ENCODE measurements at regions not wholly inside any gene's neighbourhood (a gene's known extent, or its start where the extent isn't known, plus 50 kb on each side); places are given as distances from the start of the nearest gene placed in this dataset.

GRCh38 chr6:91634791-91635190, 1047.9 kb upstream of the MAP3K7 start:
- peaks cover 16% of the 10 kb centered on the region for H3K4me1 Mint-ChIP-seq
- H3K9me3 Mint-ChIP-seq: peaks cover 7% of the 10 kb centered on the region
- no peaks in the 10 kb centered on the region for H3K27me3 Mint-ChIP-seq (ENCODE audit: low read depth)
- H3K36me3 Mint-ChIP-seq (ENCODE audit: low read depth): no peaks in the 10 kb centered on the region
- H3K4me3 Mint-ChIP-seq: no peak overlapping the region
- H3K27ac Mint-ChIP-seq: peak overlapping the region in 2 of 3 experiments; percentile 71 to 86
- no peak for TF ChIP-seq CTCF (IDR thresholded peaks at IDR 0.05; ENCODE audit: unreplicated experiment in 3 of 3)

- Mint-ChIP-seq H3K9me3 (peaks cover 7% of the 10 kb centered on the region), H3K4me3 (peak overlapping the region in 2 of 3 experiments; percentile 2 to 8), H3K36me3 (ENCODE audit: low read depth) (no peaks in the 10 kb centered on the region), H3K27me3 (ENCODE audit: low read depth) (no peaks in the 10 kb centered on the region), H3K4me1 (peaks cover 16% of the 10 kb centered on the region), H3K27ac (peak overlapping the region; percentile 71 to 86 (median 71))
- TF ChIP-seq CTCF (IDR thresholded peaks at IDR 0.05; ENCODE audit: unreplicated experiment in 3 of 3): no peak
Observed at GRCh38 chr6:91633374-91634111, 1046.7 kb upstream of the MAP3K7 start.

- H3K9me3 Mint-ChIP-seq: peaks cover 5% of the 10 kb centered on the region
- no peak overlapping the region for H3K4me3 Mint-ChIP-seq
- TF ChIP-seq CTCF (IDR thresholded peaks at IDR 0.05; ENCODE audit: unreplicated experiment in 3 of 3): no peak
- no peak overlapping the region for H3K27ac Mint-ChIP-seq
- H3K4me1 Mint-ChIP-seq: peaks cover 16% of the 10 kb centered on the region
- no peaks in the 10 kb centered on the region for H3K36me3 Mint-ChIP-seq (ENCODE audit: low read depth)
- H3K27me3 Mint-ChIP-seq (ENCODE audit: low read depth): no peaks in the 10 kb centered on the region
Observed at GRCh38 chr6:91632308-91632707, 1045.4 kb upstream of the MAP3K7 start.

- Mint-ChIP-seq H3K4me1 (peaks cover 16% of the 10 kb centered on the region), H3K36me3 (ENCODE audit: low read depth) (no peaks in the 10 kb centered on the region), H3K27ac (no peak overlapping the region), H3K9me3 (peaks cover 5% of the 10 kb centered on the region), H3K27me3 (ENCODE audit: low read depth) (no peaks in the 10 kb centered on the region), H3K4me3 (no peak overlapping the region)
- TF ChIP-seq CTCF (IDR thresholded peaks at IDR 0.05; ENCODE audit: unreplicated experiment in 3 of 3): no peak
Observed at GRCh38 chr6:91631227-91631626, 1044.4 kb upstream of the MAP3K7 start.

- H3K4me3 Mint-ChIP-seq: no peak overlapping the region
- H3K4me1 Mint-ChIP-seq: no peaks in the 10 kb centered on the region
- no peaks in the 10 kb centered on the region for H3K36me3 Mint-ChIP-seq (ENCODE audit: low read depth)
- no peaks in the 10 kb centered on the region for H3K27me3 Mint-ChIP-seq (ENCODE audit: low read depth)
- TF ChIP-seq CTCF (IDR thresholded peaks at IDR 0.05; ENCODE audit: unreplicated experiment in 3 of 3): no peak
- H3K9me3 Mint-ChIP-seq: peaks cover 5% of the 10 kb centered on the region
- H3K27ac Mint-ChIP-seq: no peak overlapping the region
Observed at GRCh38 chr6:91626911-91627310, 1040.0 kb upstream of the MAP3K7 start.

- Mint-ChIP-seq H3K27ac (no peak overlapping the region), H3K4me3 (no peak overlapping the region), H3K27me3 (ENCODE audit: low read depth) (no peaks in the 10 kb centered on the region), H3K36me3 (ENCODE audit: low read depth) (no peaks in the 10 kb centered on the region), H3K4me1 (peaks cover 10% of the 10 kb centered on the region), H3K9me3 (no peaks in the 10 kb centered on the region)
- no peak for TF ChIP-seq CTCF (IDR thresholded peaks at IDR 0.05; ENCODE audit: unreplicated experiment in 3 of 3)
Observed at GRCh38 chr6:91613481-91613880, 1026.6 kb upstream of the MAP3K7 start.

Measured in nephron (organoid).